Calu3 (cell line): ENCODE measurements at regions not wholly inside any gene's neighbourhood (a gene's known extent, or its start where the extent isn't known, plus 50 kb on each side); places are given as distances from the start of the nearest gene placed in this dataset.

Source experiments
- BruUV-seq: library from RNA; stranded (reverse); fragments of 400-500 nt; replicated peaks from 2 replicates; lab custom pipeline; 2021; lab: Mats Ljungman, UMichigan
- CTCF ChIA-PET: fragments of 300-600 bp; sonication (Branson Sonifier 250); formaldehyde crosslinking; loops from one replicate; lab custom pipeline; 2022; ENCODE audit warnings: antibody characterized with exemption; lab: Charles Lee
- DNase-seq: peaks from one replicate; pipeline ENCODE4 v3.0.0; 2022
- H3K27ac Mint-ChIP-seq: one replicate; pipeline ENCODE4 v1.8.0; 2022; ENCODE audit warnings: mixed read lengths; ENCODE audit not compliant: unreplicated experiment
- H3K27me3 Mint-ChIP-seq: one replicate; pipeline ENCODE4 v1.8.0; 2022; ENCODE audit warnings: mixed read lengths; ENCODE audit not compliant: unreplicated experiment
- H3K36me3 Mint-ChIP-seq: one replicate; pipeline ENCODE4 v1.8.0; 2022; ENCODE audit warnings: mild to moderate bottlenecking, moderate library complexity, mixed read lengths; ENCODE audit not compliant: insufficient read depth, unreplicated experiment
- H3K4me1 Mint-ChIP-seq: one replicate; pipeline ENCODE4 v1.8.0; 2022; ENCODE audit warnings: mild to moderate bottlenecking, low read depth, mixed read lengths; ENCODE audit not compliant: unreplicated experiment
- H3K4me3 Mint-ChIP-seq: one replicate; pipeline ENCODE4 v1.8.0; 2022; ENCODE audit warnings: mild to moderate bottlenecking, low read depth, moderate library complexity, mixed read lengths; ENCODE audit not compliant: unreplicated experiment
- H3K9me3 Mint-ChIP-seq: one replicate; pipeline ENCODE4 v1.8.0; 2022; ENCODE audit warnings: low read depth, mixed read lengths; ENCODE audit not compliant: unreplicated experiment
- CTCF ChIP-seq: fragments of 200-600 bp; IDR thresholded peaks from one replicate; pipeline ENCODE4 v1.8.0; 2022; ENCODE audit warnings: antibody characterized with exemption; ENCODE audit not compliant: unreplicated experiment
- intact Hi-C: fragments of 100-400 bp; cut with micrococcal nuclease; formaldehyde crosslinking; loops from one replicate; pipeline ENCODE4 v1.10.0; 2022; ENCODE audit not compliant: unreplicated experiment

GRCh38 chr6:140181876-140182275 lies 807.4 kb upstream of the CITED2 start:
- TF ChIP-seq CTCF, result no peak
- Mint-ChIP-seq H3K27me3 (no peaks in the 10 kb centered on the region), H3K4me3 (no peak overlapping the region), H3K4me1 (no peaks in the 10 kb centered on the region), H3K9me3 (no peaks in the 10 kb centered on the region), H3K27ac (no peak overlapping the region), H3K36me3 (no peaks in the 10 kb centered on the region)
- intact Hi-C loops, result no loop called here
- DNase-seq, result no peak
- no TSS peak for BruUV-seq
- CTCF ChIA-PET, result no interaction called here

- no TSS peak for BruUV-seq
- H3K9me3 Mint-ChIP-seq, result no peaks in the 10 kb centered on the region
- TF ChIP-seq CTCF, result no peak
- no peak for DNase-seq
- intact Hi-C loops, result no loop called here
- H3K4me3 Mint-ChIP-seq, result no peak overlapping the region
- H3K4me1 Mint-ChIP-seq, result no peaks in the 10 kb centered on the region
- CTCF ChIA-PET, result no interaction called here
- H3K36me3 Mint-ChIP-seq, result no peaks in the 10 kb centered on the region
- no peaks in the 10 kb centered on the region for H3K27me3 Mint-ChIP-seq
- no peak overlapping the region for H3K27ac Mint-ChIP-seq
These were observed 805.9 kb upstream of the CITED2 start for GRCh38 chr6:140180306-140180705.

- DNase-seq, result no peak
- Mint-ChIP-seq H3K36me3 (no peaks in the 10 kb centered on the region), H3K4me1 (no peaks in the 10 kb centered on the region), H3K9me3 (no peaks in the 10 kb centered on the region), H3K4me3 (no peak overlapping the region), H3K27me3 (no peaks in the 10 kb centered on the region), H3K27ac (no peak overlapping the region)
- no peak for TF ChIP-seq CTCF
- no TSS peak for BruUV-seq
- intact Hi-C loops, result no loop called here
- CTCF ChIA-PET, result no interaction called here
These were observed 804.5 kb upstream of the CITED2 start for GRCh38 chr6:140178935-140179334.

GRCh38 chr6:140178520-140178919 lies 804.1 kb upstream of the CITED2 start:
- Mint-ChIP-seq H3K27ac (no peak overlapping the region), H3K27me3 (no peaks in the 10 kb centered on the region), H3K36me3 (no peaks in the 10 kb centered on the region), H3K4me1 (no peaks in the 10 kb centered on the region), H3K4me3 (no peak overlapping the region), H3K9me3 (no peaks in the 10 kb centered on the region)
- CTCF ChIA-PET, result no interaction called here
- DNase-seq, result no peak
- intact Hi-C loops, result no loop called here
- BruUV-seq, result no TSS peak
- no peak for TF ChIP-seq CTCF
